A549 (cell line): ENCODE measurements at regions not wholly inside any gene's neighbourhood (a gene's known extent, or its start where the extent isn't known, plus 50 kb on each side); places are given as distances from the start of the nearest gene placed in this dataset.

ENCODE experiments used
- ATAC-seq, 2 experiments: fragments of 200-7000 bp in 1 of 2; fragments of >200 bp in 1 of 2; cut with Nextera tagmentation in 1 of 2; cut with Tn5 transposase in 1 of 2; 3 replicates each; pipeline versions ENCODE4 v1.8.0 to v1.9.1; 2018 to 2020; ENCODE audit warnings: mild to moderate bottlenecking in 1 of 2, moderate library complexity in 1 of 2
- CTCF ChIA-PET: fragments of 300-600 bp; sonication (Branson Sonifier 250); formaldehyde crosslinking; extraction: SDS; loops from one replicate; lab custom pipeline; 2021; ENCODE audit warnings: antibody characterized with exemption, inconsistent platforms; lab: Yijun Ruan, JAX
- POLR2A ChIA-PET: fragments of 350-600 bp; formaldehyde crosslinking; extraction: SDS; loops from one replicate; lab custom pipeline; 2021; ENCODE audit warnings: antibody characterized with exemption, inconsistent platforms; lab: Yijun Ruan, JAX
- DNase-seq, 2 experiments: peaks; one replicate each; pipeline versions ENCODE4 v3.0.0 to v3.0.0-alpha.2; 2011 to 2016; ENCODE audit warnings: low read depth in 1 of 2, low spot score in 1 of 2
- FAIRE-seq: peaks from 2 replicates; lab custom pipeline; 2011; peaks lifted over from hg19 to GRCh38; lab: Jason Lieb, UNC
- H3K27ac ChIP-seq, 2 experiments: fragments of >200 bp; sonication (Bioruptor Twin); formaldehyde crosslinking; 3 replicates each; pipeline ENCODE4 v1.5.1; 2016 to 2017
- H3K4me1 ChIP-seq: fragments of >200 bp; sonication (Bioruptor Twin); formaldehyde crosslinking; 3 replicates; pipeline ENCODE4 v1.6.1; 2016
- H3K4me2 ChIP-seq: fragments of >200 bp; sonication (Bioruptor Twin); formaldehyde crosslinking; 3 replicates; pipeline ENCODE4 v1.6.1; 2016
- H3K4me3 ChIP-seq: fragments of >200 bp; sonication (Bioruptor Twin); formaldehyde crosslinking; 3 replicates; pipeline ENCODE4 v1.5.1; 2016
- H3K9me3 ChIP-seq: fragments of >200 bp; sonication (Bioruptor Twin); formaldehyde crosslinking; 3 replicates; pipeline ENCODE4 v1.6.1; 2016
- CBX2 ChIP-seq: fragments of 200-600 bp; sonication (generic); IDR thresholded peaks from 2 replicates; pipeline ENCODE4 v1.6.1; 2016; ENCODE audit warnings: low read depth, mild to moderate bottlenecking, borderline replicate concordance
- CBX8 ChIP-seq: fragments of 200-600 bp; sonication (generic); IDR thresholded peaks from 2 replicates; pipeline ENCODE4 v1.6.1; 2016
- CHD2 ChIP-seq: fragments of 150-350 bp; IDR thresholded peaks from 2 replicates; pipeline ENCODE4 v1.6.1; 2014; ENCODE audit warnings: low read length; ENCODE audit not compliant: partially characterized antibody
- EP300 ChIP-seq, 2 experiments: fragments of >200 bp; sonication (Bioruptor Twin); formaldehyde crosslinking; IDR thresholded peaks; 2 replicates in 1 of 2; 3 replicates in 1 of 2; pipeline ENCODE4 v1.6.1; 2016 to 2017
- FOXS1 ChIP-seq: fragments of 250-450 bp; sonication (Bioruptor Pico); IDR thresholded peaks from 2 replicates; pipeline ENCODE4 v1.5.0; 2020; ENCODE audit warnings: mild to moderate bottlenecking, moderate library complexity
- HOXA7 ChIP-seq: fragments of 250-450 bp; sonication (Bioruptor Pico); IDR thresholded peaks from 2 replicates; pipeline ENCODE4 v1.5.0; 2020; ENCODE audit warnings: mild to moderate bottlenecking, moderate library complexity
- HOXB13 ChIP-seq: fragments of 250-450 bp; sonication (Bioruptor Pico); IDR thresholded peaks from 2 replicates; pipeline ENCODE4 v1.5.0; 2020; ENCODE audit warnings: low read depth, mild to moderate bottlenecking, moderate library complexity
- HOXB5 ChIP-seq: fragments of 250-450 bp; sonication (Bioruptor Pico); IDR thresholded peaks from 2 replicates; pipeline ENCODE4 v1.5.0; 2020; ENCODE audit warnings: mild to moderate bottlenecking, moderate library complexity
- JUN ChIP-seq, 2 experiments: fragments of >200 bp; sonication (Bioruptor Twin); formaldehyde crosslinking; IDR thresholded peaks; 2 replicates in 1 of 2; 3 replicates in 1 of 2; pipeline ENCODE4 v1.6.1; 2016 to 2017
- MAFK ChIP-seq: fragments of 450-650 bp; IDR thresholded peaks from 2 replicates; pipeline ENCODE4 v1.6.1; 2014; ENCODE audit not compliant: partially characterized antibody
- MAZ ChIP-seq: fragments of 150-350 bp; IDR thresholded peaks from 2 replicates; pipeline ENCODE4 v1.6.1; 2014; ENCODE audit warnings: antibody characterized with exemption, low read depth, low read length, borderline replicate concordance
- PHF8 ChIP-seq: fragments of 200-600 bp; sonication (generic); IDR thresholded peaks from 2 replicates; pipeline ENCODE4 v1.6.1; 2016; ENCODE audit warnings: low read depth, mild to moderate bottlenecking, antibody characterized with exemption, moderate library complexity, borderline replicate concordance
- POLR2A ChIP-seq: IDR thresholded peaks from 2 replicates; pipeline ENCODE4 v1.6.1; 2012; ENCODE audit warnings: mild to moderate bottlenecking, low read length
- RFX5 ChIP-seq: fragments of 450-650 bp; IDR thresholded peaks from 2 replicates; pipeline ENCODE4 v1.7.1; 2014; ENCODE audit warnings: antibody characterized with exemption, mild to moderate bottlenecking, moderate library complexity
- SMC3 ChIP-seq: fragments of >200 bp; sonication (Bioruptor Twin); formaldehyde crosslinking; IDR thresholded peaks from 3 replicates; pipeline ENCODE4 v1.6.1; 2018; ENCODE audit warnings: inconsistent platforms
- SREBF2 ChIP-seq: fragments of 450-650 bp; IDR thresholded peaks from 2 replicates; pipeline ENCODE4 v1.6.1; 2014; ENCODE audit warnings: mild to moderate bottlenecking, moderate library complexity
- WGBS: methylation state at CpG from one replicate; pipeline ENCODE4 v1.1.6; 2017; ENCODE audit errors: missing lambda C conversion rate; 5-methylcytosine and 5-hydroxymethylcytosine counted together
- TF ChIP-seq, protein P1 (sequence below): fragments of >200 bp; sonication (Bioruptor Twin); formaldehyde crosslinking; IDR thresholded peaks from 2 replicates; pipeline ENCODE4 v1.6.1; 2016
- TF ChIP-seq, protein P2 (sequence below): fragments of 250-450 bp; sonication (Bioruptor Pico); IDR thresholded peaks from 2 replicates; pipeline ENCODE4 v1.5.0; 2020; ENCODE audit warnings: low read depth, mild to moderate bottlenecking, moderate library complexity
- TF ChIP-seq, protein P3 (sequence below): fragments of 450-650 bp; IDR thresholded peaks from 2 replicates; pipeline ENCODE4 v1.6.1; 2014; ENCODE audit warnings: antibody characterized with exemption
- TF ChIP-seq, protein P4 (sequence below): IDR thresholded peaks from 2 replicates; pipeline ENCODE4 v1.6.1; 2012
- TF ChIP-seq, protein P5 (sequence below): fragments of >200 bp; sonication (Bioruptor Twin); formaldehyde crosslinking; IDR thresholded peaks from 3 replicates; pipeline ENCODE4 v1.6.1; 2016
- TF ChIP-seq, protein P6 (sequence below): fragments of >200 bp; sonication (Bioruptor Twin); formaldehyde crosslinking; IDR thresholded peaks from 3 replicates; pipeline ENCODE4 v1.5.1; 2016
- TF ChIP-seq, protein P7 (sequence below): IDR thresholded peaks from 2 replicates; pipeline ENCODE4 v1.6.1; 2012; ENCODE audit warnings: low read depth, borderline replicate concordance
- TF ChIP-seq, protein P8 (sequence below): fragments of 150-350 bp; IDR thresholded peaks from 2 replicates; pipeline ENCODE4 v1.6.1; 2014; ENCODE audit warnings: low read depth, mild to moderate bottlenecking, low read length

DNA sequence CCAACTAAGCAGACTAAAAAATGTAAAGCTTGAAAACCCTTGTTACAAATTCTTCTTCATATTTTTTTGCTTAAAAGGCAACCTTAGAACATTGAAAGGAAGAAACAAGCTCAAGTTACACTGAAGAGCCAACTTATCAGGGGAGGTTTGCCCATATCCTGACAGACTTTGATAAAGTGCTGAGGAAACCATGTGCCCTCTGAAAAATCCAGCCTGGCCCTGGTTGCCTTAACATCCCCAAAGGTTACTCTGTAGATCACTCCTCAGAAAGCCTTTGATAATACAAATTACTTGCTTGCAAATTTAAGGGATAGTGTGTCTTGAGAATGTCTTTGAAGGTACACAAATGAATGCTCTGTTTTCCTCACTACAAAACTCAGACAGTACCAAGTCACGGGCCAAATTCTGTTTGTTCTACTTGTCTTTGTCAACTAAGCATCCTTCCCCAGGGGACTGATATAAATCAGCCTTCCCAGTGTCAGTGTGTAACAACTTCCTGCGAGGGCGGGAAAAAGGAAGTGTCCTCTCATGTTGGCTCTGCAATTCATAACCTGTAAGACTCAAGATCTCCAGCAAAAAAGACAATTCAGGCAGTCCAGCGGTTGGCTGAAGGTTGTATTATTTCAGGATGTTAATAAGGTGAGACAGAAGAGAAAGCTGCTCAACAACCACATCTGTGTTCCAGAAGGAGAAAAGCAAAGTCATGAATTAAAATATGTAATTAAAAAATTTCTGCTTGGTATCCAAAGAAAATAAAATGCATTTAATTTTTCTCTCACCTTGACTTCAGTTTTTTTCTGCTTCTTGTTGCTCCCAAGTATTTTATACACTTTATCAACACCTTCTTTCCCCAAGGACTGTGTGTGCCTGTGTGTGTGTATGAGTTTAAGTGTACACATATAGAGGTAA, 199.9 kb downstream of the PIK3R1 start:
- peaks cover 13% of the 10 kb centered on the region for H3K4me1 ChIP-seq
- DNase-seq, result no peak
- TF ChIP-seq, protein P1, sequence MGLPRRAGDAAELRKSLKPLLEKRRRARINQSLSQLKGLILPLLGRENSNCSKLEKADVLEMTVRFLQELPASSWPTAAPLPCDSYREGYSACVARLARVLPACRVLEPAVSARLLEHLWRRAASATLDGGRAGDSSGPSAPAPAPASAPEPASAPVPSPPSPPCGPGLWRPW, result no peak
- no peak for TF ChIP-seq RFX5
- no peak for TF ChIP-seq EP300 (IDR thresholded peaks at IDR 0.05)
- no peak for TF ChIP-seq FOXS1
- TF ChIP-seq JUN (IDR thresholded peaks at IDR 0.05), result no peak
- TF ChIP-seq, protein P2, sequence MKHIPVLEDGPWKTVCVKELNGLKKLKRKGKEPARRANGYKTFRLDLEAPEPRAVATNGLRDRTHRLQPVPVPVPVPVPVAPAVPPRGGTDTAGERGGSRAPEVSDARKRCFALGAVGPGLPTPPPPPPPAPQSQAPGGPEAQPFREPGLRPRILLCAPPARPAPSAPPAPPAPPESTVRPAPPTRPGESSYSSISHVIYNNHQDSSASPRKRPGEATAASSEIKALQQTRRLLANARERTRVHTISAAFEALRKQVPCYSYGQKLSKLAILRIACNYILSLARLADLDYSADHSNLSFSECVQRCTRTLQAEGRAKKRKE (CRISPR knock-in tag), result no peak
- TF ChIP-seq SREBF2, result no peak
- TF ChIP-seq SMC3, result no peak
- TF ChIP-seq CBX2, result no peak
- ChIA-PET POLR2A (no interaction called here), CTCF (no interaction called here)
- WGBS, result 80% methylated on average over 4 of the region's 4 CpGs
- no peaks in the 10 kb centered on the region for H3K9me3 ChIP-seq
- no peak overlapping the region for H3K4me3 ChIP-seq
- no peak for FAIRE-seq
- no peak for ATAC-seq
- no peak overlapping the region for H3K4me2 ChIP-seq
- H3K27ac ChIP-seq, result no peak overlapping the region

DNA sequence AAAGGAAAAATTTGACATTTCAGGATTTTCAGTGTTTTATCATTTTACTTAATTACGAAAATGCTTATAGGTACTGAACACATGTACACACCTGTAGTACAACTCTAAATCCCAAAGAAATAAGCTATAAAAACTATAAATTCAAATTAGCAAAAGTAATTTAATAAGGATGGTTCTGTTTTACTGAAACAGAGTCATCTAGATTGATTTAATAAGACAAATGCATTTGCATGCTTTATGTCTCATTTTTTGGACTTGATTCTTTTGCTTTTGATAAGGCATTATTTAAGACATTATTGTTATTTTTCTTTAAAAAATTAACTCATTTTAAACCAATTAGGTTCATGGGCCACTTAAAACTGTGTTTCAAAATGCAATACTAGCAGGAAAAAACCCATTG, 201.2 kb downstream of the PIK3R1 start:
- FAIRE-seq, result no peak
- CTCF ChIA-PET, result no interaction called here
- peaks cover 15% of the 10 kb centered on the region for H3K4me1 ChIP-seq
- no peak overlapping the region for H3K27ac ChIP-seq
- H3K4me3 ChIP-seq, result no peak overlapping the region
- no peak for ATAC-seq
- POLR2A ChIA-PET, result no interaction called here
- WGBS, result 92% methylated on average over 1 of the region's 1 CpG
- no peak for DNase-seq
- TF ChIP-seq, protein P3, sequence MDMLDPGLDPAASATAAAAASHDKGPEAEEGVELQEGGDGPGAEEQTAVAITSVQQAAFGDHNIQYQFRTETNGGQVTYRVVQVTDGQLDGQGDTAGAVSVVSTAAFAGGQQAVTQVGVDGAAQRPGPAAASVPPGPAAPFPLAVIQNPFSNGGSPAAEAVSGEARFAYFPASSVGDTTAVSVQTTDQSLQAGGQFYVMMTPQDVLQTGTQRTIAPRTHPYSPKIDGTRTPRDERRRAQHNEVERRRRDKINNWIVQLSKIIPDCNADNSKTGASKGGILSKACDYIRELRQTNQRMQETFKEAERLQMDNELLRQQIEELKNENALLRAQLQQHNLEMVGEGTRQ, result no peak
- TF ChIP-seq CHD2, result no peak
- no peak for TF ChIP-seq HOXB5
- TF ChIP-seq PHF8, result no peak
- TF ChIP-seq HOXA7, result no peak
- TF ChIP-seq MAZ, result no peak
- TF ChIP-seq, all 56 proteins: peak for 0
- H3K4me2 ChIP-seq, result no peak overlapping the region
- H3K9me3 ChIP-seq, result no peaks in the 10 kb centered on the region

DNA sequence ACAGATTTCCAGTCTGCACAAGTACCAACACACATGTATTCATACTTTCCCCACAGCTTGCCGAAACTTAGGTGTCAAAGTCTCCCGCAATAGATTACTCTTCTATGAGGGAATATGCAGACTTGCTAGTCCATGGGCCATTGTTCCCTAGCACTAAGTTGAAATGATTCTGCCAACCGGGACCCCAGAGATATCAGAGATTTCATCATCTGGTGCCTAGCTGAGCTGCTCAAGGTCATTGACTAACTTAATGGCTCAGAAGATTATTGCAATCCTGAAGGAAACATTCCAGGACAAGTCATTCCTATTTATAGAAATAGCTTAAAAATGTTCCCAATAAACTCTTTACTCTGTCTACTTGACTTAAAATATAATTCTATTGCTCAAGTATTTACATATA, 202.6 kb downstream of the PIK3R1 start:
- Histone ChIP-seq H3K4me2 (no peak overlapping the region), H3K27ac (no peak overlapping the region), H3K9me3 (no peaks in the 10 kb centered on the region), H3K4me3 (no peak overlapping the region), H3K4me1 (peaks cover 15% of the 10 kb centered on the region)
- TF ChIP-seq, protein P4, sequence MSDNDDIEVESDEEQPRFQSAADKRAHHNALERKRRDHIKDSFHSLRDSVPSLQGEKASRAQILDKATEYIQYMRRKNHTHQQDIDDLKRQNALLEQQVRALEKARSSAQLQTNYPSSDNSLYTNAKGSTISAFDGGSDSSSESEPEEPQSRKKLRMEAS, result no peak
- TF ChIP-seq, protein P3, result no peak
- TF ChIP-seq, protein P5, sequence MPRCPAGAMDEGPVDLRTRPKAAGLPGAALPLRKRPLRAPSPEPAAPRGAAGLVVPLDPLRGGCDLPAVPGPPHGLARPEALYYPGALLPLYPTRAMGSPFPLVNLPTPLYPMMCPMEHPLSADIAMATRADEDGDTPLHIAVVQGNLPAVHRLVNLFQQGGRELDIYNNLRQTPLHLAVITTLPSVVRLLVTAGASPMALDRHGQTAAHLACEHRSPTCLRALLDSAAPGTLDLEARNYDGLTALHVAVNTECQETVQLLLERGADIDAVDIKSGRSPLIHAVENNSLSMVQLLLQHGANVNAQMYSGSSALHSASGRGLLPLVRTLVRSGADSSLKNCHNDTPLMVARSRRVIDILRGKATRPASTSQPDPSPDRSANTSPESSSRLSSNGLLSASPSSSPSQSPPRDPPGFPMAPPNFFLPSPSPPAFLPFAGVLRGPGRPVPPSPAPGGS, result no peak
- TF ChIP-seq, protein P6, sequence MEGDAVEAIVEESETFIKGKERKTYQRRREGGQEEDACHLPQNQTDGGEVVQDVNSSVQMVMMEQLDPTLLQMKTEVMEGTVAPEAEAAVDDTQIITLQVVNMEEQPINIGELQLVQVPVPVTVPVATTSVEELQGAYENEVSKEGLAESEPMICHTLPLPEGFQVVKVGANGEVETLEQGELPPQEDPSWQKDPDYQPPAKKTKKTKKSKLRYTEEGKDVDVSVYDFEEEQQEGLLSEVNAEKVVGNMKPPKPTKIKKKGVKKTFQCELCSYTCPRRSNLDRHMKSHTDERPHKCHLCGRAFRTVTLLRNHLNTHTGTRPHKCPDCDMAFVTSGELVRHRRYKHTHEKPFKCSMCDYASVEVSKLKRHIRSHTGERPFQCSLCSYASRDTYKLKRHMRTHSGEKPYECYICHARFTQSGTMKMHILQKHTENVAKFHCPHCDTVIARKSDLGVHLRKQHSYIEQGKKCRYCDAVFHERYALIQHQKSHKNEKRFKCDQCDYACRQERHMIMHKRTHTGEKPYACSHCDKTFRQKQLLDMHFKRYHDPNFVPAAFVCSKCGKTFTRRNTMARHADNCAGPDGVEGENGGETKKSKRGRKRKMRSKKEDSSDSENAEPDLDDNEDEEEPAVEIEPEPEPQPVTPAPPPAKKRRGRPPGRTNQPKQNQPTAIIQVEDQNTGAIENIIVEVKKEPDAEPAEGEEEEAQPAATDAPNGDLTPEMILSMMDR, result no peak
- TF ChIP-seq POLR2A (no peak), HOXB13 (CRISPR knock-in tag) (no peak), SREBF2 (no peak), CBX8 (no peak), MAFK (no peak)
- TF ChIP-seq, protein P7, sequence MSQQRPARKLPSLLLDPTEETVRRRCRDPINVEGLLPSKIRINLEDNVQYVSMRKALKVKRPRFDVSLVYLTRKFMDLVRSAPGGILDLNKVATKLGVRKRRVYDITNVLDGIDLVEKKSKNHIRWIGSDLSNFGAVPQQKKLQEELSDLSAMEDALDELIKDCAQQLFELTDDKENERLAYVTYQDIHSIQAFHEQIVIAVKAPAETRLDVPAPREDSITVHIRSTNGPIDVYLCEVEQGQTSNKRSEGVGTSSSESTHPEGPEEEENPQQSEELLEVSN, result no peak
- TF ChIP-seq, protein P8, sequence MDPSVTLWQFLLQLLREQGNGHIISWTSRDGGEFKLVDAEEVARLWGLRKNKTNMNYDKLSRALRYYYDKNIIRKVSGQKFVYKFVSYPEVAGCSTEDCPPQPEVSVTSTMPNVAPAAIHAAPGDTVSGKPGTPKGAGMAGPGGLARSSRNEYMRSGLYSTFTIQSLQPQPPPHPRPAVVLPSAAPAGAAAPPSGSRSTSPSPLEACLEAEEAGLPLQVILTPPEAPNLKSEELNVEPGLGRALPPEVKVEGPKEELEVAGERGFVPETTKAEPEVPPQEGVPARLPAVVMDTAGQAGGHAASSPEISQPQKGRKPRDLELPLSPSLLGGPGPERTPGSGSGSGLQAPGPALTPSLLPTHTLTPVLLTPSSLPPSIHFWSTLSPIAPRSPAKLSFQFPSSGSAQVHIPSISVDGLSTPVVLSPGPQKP, result no peak
- ATAC-seq, result no peak
- CTCF ChIA-PET, result interaction anchor here (1.0 to 1.9 kb wide), 2 partner anchors 13 to 544 kb away, joined by 3 to 4 read pairs; no protein-coding TSS in a partner anchor
- no peak for FAIRE-seq
- WGBS, result 93% methylated on average over 3 of the region's 3 CpGs
- DNase-seq, result no peak
- POLR2A ChIA-PET, result no interaction called here
